ENCODE measurements at regions not wholly inside any gene's neighbourhood (a gene's known extent, or its start where the extent isn't known, plus 50 kb on each side); places are given as distances from the start of the nearest gene placed in this dataset.

DNA sequence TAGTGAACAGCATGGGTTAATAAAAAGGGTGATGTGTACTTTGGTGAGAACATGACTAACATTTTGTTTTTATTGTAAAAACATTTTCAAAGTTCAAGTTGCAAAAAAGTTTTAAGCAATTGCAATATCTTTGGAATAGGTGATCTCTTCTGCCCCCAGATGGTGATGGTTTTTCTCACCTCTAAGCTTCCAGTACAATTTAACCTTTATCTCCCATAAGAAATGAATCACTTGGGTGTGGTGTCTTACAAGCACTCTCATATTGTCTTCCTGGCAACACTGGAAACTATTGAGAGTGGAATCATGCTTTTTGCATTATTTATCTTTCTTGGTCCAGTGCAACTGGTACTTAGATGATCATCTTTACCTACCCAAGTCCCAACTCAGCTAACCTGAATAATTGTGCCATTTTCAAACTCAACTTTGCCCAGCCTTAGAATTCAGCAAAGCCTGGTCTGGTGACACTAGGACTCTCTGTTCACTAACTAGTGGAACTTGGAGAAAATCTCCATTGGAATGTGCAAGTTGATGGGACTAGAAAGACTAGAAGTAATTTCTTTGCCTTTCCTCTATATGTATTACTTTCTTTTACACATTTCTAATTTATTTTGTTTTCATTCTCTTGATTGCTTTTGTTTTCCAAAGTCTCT lies 964.7 kb upstream of the ZEB2 start:
- TF ChIP-seq POLR2A (IDR thresholded peaks at IDR 0.05) (no peak), CTCF (IDR thresholded peaks at IDR 0.05) (peak in 1 of 6 experiments; percentile 7)

GRCh38 chr2:145483854-145484253 lies 963.9 kb upstream of the ZEB2 start:
- no peak overlapping the region for H3K4me3 ChIP-seq
- H3K36me3 ChIP-seq: no peaks in the 10 kb centered on the region
- no peaks in the 10 kb centered on the region for H3K4me1 ChIP-seq
- TF ChIP-seq POLR2A (IDR thresholded peaks at IDR 0.05) (no peak), CTCF (IDR thresholded peaks at IDR 0.05) (no peak)
- no peaks in the 10 kb centered on the region for H3K27me3 ChIP-seq
- H3K9me3 ChIP-seq: no peaks in the 10 kb centered on the region
- no peak for DNase-seq
- no peak overlapping the region for H3K27ac ChIP-seq

More for the DNA sequence above, 964.7 kb upstream of the ZEB2 start:
- Histone ChIP-seq H3K9me3 (no peaks in the 10 kb centered on the region), H3K4me1 (no peaks in the 10 kb centered on the region), H3K27ac (no peak overlapping the region), H3K4me3 (no peak overlapping the region), H3K36me3 (no peaks in the 10 kb centered on the region), H3K27me3 (no peaks in the 10 kb centered on the region)
- no peak for DNase-seq

DNA sequence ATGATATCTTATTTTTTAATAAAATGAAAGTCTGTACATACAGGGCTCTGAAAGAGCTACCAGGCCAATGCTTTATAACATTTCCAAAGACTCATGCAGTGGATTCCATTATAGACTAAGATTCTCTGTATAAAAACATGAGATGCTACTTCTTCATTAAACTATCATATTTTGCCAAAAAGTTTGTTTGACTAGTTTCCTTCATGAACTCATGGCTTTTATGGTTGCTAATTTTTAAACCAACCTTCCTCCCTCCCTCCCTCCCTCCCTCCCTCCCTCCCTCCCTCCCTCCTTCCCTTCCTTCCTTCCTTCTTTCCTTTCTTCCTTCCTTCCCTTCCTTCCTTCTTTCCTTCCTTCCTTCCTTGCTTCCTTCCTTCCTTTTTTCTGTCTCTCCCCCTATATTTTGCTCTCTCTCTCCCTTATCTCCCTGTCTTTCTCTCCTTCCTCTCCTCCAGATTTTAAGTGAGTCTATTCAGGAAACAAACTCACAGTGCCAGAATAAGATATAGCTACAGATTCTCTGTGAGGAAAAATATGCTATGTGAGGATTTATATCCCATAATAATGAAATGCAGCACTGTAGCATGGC lies 961.5 kb upstream of the ZEB2 start:
- TF ChIP-seq CTCF (IDR thresholded peaks at IDR 0.05) (no peak), POLR2A (IDR thresholded peaks at IDR 0.05) (no peak)
- no peaks in the 10 kb centered on the region for H3K4me1 ChIP-seq
- H3K36me3 ChIP-seq: no peaks in the 10 kb centered on the region
- H3K4me3 ChIP-seq: no peak overlapping the region
- no peak for DNase-seq
- no peak overlapping the region for H3K27ac ChIP-seq
- no peaks in the 10 kb centered on the region for H3K27me3 ChIP-seq
- H3K9me3 ChIP-seq: no peaks in the 10 kb centered on the region

GRCh38 chr2:145464866-145465265 lies 944.9 kb upstream of the ZEB2 start:
- no peak overlapping the region for H3K4me3 ChIP-seq
- no peaks in the 10 kb centered on the region for H3K4me1 ChIP-seq
- TF ChIP-seq CTCF (IDR thresholded peaks at IDR 0.05) (no peak), POLR2A (IDR thresholded peaks at IDR 0.05) (no peak)
- DNase-seq: no peak
- no peaks in the 10 kb centered on the region for H3K36me3 ChIP-seq
- no peaks in the 10 kb centered on the region for H3K9me3 ChIP-seq
- H3K27ac ChIP-seq: no peak overlapping the region
- no peaks in the 10 kb centered on the region for H3K27me3 ChIP-seq

DNA sequence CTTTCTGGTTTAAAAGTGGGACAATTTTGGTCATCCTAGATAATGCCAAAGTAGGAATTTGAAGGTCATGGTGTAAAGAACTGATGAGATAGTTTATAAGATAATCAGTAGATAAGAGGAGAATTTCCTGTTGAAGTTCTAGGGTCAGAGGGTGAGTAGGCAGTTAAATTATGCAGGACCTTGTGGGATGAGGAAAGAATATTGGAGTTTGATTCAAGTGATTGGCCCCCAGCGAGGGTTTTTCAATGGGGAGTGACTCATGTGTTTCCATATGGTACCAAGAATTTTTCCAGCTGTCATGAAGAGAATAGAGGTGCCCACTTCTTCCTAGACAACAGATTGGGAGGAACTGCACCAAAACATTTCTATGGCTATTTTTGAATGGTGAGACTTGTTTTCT lies 940.2 kb upstream of the ZEB2 start:
- H3K27ac ChIP-seq: no peak overlapping the region
- no peaks in the 10 kb centered on the region for H3K4me1 ChIP-seq
- DNase-seq: no peak
- H3K4me3 ChIP-seq: no peak overlapping the region
- no peak for TF ChIP-seq CTCF (IDR thresholded peaks at IDR 0.05)
- TF ChIP-seq POLR2A (IDR thresholded peaks at IDR 0.05): no peak
- no peaks in the 10 kb centered on the region for H3K27me3 ChIP-seq
- H3K9me3 ChIP-seq: no peaks in the 10 kb centered on the region
- H3K36me3 ChIP-seq: no peaks in the 10 kb centered on the region

Data from Peyer's patch (tissue), 4 donors.